22Rv1 (cell line): ENCODE measurements at regions not wholly inside any gene's neighbourhood (a gene's known extent, or its start where the extent isn't known, plus 50 kb on each side); places are given as distances from the start of the nearest gene placed in this dataset.
A peak's percentile ranks its signal among the peaks of the same experiment; 100 is the strongest.
"Not testable (repeated sequence)": the region's sequence is repeated elsewhere in the genome, so short reads cannot be mapped to it uniquely, and the experiment has no call there.

Source experiments
- H3K27ac ChIP-seq: fragments of 450-650 bp; 2 replicates; pipeline ENCODE4 v1.5.1; 2017
- CTCF ChIP-seq: fragments of 450-650 bp; IDR thresholded peaks from 2 replicates; pipeline ENCODE4 v1.5.1; 2017; ENCODE audit warnings: mild to moderate bottlenecking
- ZFX ChIP-seq: fragments of 450-650 bp; IDR thresholded peaks from 2 replicates; pipeline ENCODE4 v1.6.1; 2017; ENCODE audit warnings: antibody characterized with exemption, borderline replicate concordance

GRCh38 chr3:33958661-33959060, 160.2 kb downstream of the PDCD6IP start:
- H3K27ac ChIP-seq = no peak overlapping the region
- TF ChIP-seq ZFX (no peak), CTCF (no peak)

GRCh38 chr3:33962396-33962795, 164.0 kb downstream of the PDCD6IP start:
- no peak overlapping the region for H3K27ac ChIP-seq
- TF ChIP-seq CTCF = no peak
- TF ChIP-seq ZFX = no peak

GRCh38 chr3:33970180-33970579, 171.8 kb downstream of the PDCD6IP start:
- H3K27ac ChIP-seq = not testable (repeated sequence)

GRCh38 chr3:33971055-33971454, 172.6 kb downstream of the PDCD6IP start:
- no peak for TF ChIP-seq ZFX
- TF ChIP-seq CTCF = no peak
- H3K27ac ChIP-seq = no peak overlapping the region

- TF ChIP-seq ZFX (no peak), CTCF (no peak)
- H3K27ac ChIP-seq = no peak overlapping the region
Measured at GRCh38 chr3:33975463-33975862, 177.0 kb downstream of the PDCD6IP start.

GRCh38 chr3:33977227-33977626, 178.8 kb downstream of the PDCD6IP start:
- no peak for TF ChIP-seq CTCF
- no peak for TF ChIP-seq ZFX
- no peak overlapping the region for H3K27ac ChIP-seq

- no peak overlapping the region for H3K27ac ChIP-seq
- TF ChIP-seq CTCF (peak; percentile 45), ZFX (no peak)
Measured at GRCh38 chr3:33980252-33980651, 181.8 kb downstream of the PDCD6IP start.

GRCh38 chr3:33982269-33982798, 183.9 kb downstream of the PDCD6IP start:
- H3K27ac ChIP-seq = no peak overlapping the region

GRCh38 chr3:33982949-33983348, 184.5 kb downstream of the PDCD6IP start:
- H3K27ac ChIP-seq = not testable (repeated sequence)

More at GRCh38 chr3:33982269-33982798, 183.9 kb downstream of the PDCD6IP start:
- no peak for TF ChIP-seq ZFX
- no peak for TF ChIP-seq CTCF
